Left lobe of liver (tissue), 2 donors: ENCODE measurements at regions not wholly inside any gene's neighbourhood (a gene's known extent, or its start where the extent isn't known, plus 50 kb on each side); places are given as distances from the start of the nearest gene placed in this dataset.
"Not testable (repeated sequence)": the region's sequence is repeated elsewhere in the genome, so short reads cannot be mapped to it uniquely, and the experiment has no call there.

Experiments used
- ATAC-seq: fragments of 200-7000 bp; cut with Tn5 transposase; one replicate; pipeline ENCODE4 v1.9.1; 2020; ENCODE audit warnings: mild to moderate bottlenecking, moderate library complexity
- DNase-seq: peaks from one replicate; pipeline ENCODE4 v3.0.0-alpha.2; 2020; ENCODE audit warnings: low spot score
- donor health status: DM: no; HTN: no; CAD: no; lungs with moderate emphysema.
- donor health status: DM: no; HTN: yes; CAD: no.

DNA sequence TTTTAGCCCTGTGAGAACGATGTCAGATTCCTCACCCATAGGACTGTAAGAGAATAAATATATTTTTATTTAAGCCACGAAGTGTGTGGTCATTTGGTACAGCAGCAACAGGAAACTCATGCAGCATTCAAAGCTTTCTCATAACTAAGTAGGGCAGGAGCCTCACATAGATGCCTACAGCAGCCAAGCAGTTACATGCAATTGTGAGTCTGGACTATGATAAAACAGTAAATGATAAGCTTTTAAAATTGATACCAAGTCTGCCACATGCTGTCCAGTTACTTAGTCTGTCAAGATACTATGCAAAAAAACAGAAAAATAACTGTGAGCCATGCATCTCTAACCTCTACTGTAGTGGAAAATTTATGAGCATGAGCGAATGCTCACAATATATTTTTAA is 359.6 kb downstream of the HS3ST1 start:
- ATAC-seq (no peak), DNase-seq (no peak)

DNA sequence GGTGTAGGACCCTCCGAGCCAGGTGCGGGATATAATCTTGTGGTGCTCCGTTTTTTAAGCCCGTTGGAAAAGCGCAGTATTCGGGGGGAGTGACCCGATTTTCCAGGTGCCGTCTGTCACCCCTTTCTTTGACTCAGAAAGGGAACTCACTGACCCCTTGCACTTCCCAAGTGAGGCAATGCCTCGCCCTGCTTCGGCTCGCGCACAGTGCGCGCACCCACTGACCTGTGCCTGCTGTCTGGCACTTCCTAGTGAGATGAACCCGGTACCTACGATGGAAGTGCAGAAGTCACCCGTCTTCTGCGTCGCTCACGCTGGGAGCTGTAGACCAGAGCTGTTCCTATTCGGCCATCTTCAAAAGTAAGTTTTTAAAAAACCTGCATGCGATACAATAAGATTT is 362.1 kb downstream of the HS3ST1 start:
- ATAC-seq, DNase-seq: not testable (repeated sequence)

DNA sequence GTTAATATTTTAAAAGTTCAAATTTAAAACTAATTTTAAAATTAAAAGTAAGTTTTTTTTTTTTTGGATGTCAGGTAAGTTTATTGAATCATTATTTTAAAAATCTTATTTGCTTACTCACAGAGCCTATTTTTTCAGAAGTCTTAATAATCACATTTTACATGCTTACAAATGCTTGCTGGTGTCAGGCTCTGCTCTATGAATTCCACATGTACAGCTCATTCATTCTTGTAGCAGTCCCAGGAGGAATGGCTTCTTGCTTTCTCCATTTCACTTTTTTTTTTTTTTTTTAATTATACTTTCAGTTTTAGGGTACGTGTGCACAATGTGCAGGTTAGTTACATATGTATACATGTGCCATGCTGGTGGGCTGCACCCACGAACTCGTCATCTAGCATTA is 368.1 kb downstream of the HS3ST1 start:
- ATAC-seq, DNase-seq: not testable (repeated sequence)

DNA sequence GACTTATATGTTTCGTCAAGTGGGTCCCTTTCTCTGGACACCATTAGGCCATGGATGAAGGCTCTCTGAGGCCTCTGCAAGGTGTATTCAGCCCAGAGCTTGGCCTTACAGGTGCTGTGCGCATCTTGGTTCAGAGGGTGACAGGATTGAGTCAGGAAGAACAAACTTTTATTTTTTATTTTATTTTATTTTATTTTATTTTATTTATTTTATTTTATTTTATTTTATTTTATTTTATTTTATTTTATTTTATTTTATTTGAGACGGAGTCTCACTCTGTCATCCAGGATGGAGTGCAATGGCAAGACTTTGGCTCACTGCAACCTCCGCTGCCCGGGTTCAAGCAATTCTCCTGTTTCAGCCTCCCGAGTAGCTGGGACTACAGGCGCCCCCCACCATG is 370.4 kb upstream of the CLNK start:
- DNase-seq = not testable (repeated sequence)

DNA sequence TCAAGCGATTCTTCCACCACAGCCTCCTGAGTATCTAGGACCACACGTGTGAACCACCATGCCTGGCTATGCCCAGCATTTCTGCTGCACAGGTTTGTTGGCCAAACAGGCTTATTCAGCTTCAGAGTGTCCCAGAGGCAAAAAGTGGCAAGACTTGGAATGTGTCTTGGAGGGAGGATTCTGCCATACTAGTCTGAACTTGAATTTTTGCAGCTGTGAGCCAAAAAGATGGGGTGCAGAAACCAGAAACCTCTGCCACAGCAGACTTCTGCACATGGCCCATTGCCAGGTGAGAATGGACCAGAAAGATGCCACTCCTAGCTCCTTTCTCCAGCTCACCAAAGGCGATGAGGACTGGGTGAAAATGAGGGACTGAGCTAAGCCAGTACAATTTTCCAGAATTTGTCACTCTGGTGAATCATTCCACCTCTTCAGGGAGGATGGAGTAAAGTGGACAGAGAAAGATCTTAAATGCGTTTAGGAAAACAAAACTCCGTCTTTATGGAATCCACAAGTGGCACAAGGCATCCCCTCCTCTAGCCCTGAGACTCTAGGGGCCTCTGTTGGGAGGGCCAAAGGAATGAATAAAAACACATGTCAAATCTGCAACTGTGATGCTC is 369.1 kb upstream of the CLNK start:
- no peak for ATAC-seq
- no peak for DNase-seq

More for the DNA sequence above, 370.4 kb upstream of the CLNK start:
- ATAC-seq = not testable (repeated sequence)

DNA sequence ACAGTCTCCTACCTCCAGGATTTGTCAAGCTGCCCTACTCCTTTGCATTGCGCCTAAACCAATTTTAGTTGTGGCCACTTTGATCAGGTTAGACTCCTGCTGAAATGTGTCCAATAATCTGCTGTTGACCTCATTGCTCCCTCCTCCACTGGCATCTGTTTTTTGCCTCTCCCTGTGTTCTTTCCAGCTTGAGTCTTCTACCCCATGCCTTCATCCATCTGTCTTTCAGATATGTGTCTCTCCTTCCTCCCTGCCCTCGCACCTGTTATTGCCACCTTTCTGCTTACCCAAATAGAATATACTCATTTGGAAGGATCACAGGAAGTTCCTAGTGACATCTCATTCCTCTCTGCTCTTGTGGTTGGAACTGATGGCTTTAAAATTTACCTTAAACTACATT is 366.6 kb upstream of the CLNK start:
- DNase-seq = no peak
- no peak for ATAC-seq

DNA sequence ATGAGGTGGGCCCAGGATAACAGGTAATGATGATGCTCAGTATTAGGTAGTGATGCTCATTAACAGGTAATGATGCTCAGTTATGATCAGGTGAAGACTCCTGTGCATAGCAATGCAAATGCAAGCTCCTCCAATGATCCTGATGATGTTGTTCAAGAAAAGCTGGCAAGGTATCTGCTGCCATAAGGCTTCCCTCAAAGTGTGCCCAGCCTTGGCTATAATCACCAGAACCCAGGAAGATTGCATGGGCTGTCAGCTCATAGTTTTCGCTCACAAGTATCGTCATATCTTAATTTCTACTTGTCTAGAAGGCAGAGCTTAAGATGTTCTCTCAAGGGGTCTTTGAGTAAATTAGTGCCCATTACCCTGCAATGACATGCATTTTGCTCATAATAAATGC is 366.2 kb upstream of the CLNK start:
- no peak for DNase-seq
- ATAC-seq = no peak

DNA sequence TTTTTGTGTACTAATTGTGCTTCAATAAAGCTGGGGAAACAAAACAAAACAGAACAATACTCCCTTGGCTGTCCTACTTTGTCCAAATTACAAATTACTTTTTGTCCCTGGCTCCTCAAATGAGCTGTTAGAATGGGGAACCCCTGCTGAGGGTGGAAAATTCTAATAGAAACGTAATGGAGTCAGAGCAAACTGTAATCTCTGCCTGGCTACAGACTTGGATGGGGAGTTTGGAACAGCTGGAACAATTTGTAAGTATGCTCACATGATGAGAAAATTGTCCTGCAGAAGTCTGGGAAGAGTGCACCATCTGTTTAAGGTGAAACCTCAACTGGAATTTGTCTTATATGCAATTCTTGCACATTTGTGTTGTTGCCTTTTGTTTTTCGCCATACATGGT is 364.4 kb upstream of the CLNK start:
- DNase-seq = no peak
- no peak for ATAC-seq

DNA sequence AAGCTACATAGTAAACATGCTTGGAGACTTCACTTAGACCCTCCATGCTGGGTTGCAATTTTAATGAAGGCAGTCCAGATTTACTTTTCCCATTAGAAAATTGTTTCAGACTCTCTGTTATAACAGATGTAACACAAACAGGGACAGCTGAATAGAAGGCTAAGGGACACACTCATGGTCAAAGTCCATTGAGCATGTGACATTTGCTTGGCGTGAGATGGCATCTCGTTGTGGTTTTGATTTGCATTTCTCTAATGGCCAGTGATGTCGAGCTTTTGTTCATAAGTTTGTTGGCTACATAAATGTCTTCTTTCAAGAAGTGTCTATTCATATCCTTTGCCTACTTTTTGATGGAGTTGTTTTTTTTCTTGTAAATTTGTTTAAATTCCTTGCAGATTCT is 358.2 kb upstream of the CLNK start:
- DNase-seq = no peak
- peak; percentile 72 for ATAC-seq

DNA sequence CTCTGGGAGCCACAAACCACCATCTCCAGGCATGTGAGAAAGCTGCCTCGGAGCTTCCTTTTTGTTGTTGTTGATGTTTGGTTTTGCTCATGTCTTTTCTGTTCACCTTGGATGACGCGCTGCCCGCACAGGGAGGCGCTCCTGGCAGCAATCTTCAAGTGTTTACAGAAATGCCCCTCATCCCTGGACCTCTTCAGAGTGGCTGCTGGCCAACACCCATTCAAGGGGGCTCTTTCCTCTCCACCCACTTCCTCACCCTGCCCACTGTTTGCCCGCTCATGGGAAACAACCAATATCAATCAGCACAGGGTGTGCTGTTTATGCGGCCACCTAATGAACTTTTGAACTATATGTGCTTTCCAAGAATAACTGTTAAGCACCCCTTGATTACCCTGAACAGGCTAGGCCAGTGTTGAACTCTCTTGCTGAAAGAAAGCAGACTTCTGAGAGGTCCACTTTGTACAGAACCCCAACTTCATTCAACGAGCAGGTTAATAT is 355.1 kb upstream of the CLNK start:
- DNase-seq = no peak
- ATAC-seq = no peak

DNA sequence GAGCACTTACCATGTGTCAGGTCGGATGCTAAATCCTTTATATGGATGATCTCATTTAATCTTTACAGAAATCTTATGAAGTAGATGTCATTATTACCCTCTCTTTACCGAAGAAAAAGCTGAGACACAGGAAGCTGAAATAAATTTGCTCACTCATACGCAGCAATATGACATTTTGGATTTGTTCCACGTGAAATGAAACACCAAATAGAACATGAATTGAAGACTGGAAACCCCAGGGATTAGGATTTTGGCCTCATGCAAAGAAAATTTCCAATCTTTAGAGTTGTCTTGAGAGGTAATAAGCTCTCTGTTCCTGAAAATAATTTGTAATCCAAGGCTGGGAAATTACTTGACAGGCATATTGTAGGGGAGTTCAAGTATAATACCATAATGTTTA is 354.4 kb upstream of the CLNK start:
- ATAC-seq (no peak), DNase-seq (no peak)

DNA sequence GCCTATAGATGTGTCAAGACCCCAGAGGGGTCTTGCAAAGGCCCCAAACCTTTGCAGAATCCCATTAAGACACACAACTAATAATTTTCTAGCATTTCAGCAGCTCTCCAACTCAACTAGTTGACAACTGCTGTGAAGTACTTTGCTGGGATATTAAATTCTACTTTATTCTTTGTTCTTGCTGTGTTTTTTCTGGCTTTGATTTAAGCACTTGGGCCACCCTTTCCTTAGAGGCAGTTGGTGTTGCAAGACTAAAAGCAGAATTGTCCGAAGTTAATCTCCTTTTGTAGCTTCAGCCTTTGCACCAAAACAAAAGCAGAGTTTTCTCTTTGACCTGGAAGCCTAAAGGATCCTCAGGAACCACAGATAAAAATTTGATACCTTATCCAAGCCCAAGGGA is 353.1 kb upstream of the CLNK start:
- ATAC-seq (no peak), DNase-seq (no peak)

DNA sequence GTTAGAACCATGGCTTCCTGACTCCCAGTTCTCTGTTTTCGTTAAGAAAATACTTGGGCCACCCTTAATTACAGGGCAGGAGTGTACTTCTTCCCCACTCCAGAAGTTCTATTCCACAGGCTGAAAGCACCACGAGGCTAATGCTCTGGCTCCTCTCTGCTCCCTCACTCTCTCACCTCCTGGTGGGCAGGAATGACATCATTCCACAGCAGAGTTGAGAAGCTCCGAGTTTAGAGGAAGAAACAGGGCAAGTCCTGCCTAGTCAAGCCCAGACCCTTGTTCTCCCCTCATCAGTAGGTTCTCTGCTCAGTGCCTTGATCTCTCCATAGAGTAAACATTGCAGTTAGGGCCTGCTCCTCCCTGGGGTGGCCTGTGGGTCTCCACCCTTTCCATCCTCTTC is 343.8 kb upstream of the CLNK start:
- DNase-seq (no peak), ATAC-seq (no peak)

DNA sequence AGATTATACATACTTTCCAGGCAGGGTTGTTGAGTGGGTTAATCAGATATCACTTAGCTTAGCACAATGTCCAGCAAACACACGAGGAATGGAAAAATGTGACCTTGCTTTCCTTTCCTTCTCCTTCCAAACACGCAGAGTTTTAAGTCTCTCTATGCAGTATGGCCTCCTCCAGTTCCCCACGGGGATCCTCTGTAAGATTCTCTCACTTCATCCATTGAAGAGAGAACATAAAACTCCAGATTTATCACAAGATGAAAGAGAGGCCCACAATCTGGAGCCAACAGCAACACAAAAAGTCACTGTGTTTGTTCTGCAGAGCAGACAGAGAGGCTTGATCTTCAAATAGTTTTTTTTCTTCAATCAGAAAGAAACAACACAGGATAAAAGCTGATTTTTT is 336.8 kb upstream of the CLNK start:
- ATAC-seq = no peak
- no peak for DNase-seq

DNA sequence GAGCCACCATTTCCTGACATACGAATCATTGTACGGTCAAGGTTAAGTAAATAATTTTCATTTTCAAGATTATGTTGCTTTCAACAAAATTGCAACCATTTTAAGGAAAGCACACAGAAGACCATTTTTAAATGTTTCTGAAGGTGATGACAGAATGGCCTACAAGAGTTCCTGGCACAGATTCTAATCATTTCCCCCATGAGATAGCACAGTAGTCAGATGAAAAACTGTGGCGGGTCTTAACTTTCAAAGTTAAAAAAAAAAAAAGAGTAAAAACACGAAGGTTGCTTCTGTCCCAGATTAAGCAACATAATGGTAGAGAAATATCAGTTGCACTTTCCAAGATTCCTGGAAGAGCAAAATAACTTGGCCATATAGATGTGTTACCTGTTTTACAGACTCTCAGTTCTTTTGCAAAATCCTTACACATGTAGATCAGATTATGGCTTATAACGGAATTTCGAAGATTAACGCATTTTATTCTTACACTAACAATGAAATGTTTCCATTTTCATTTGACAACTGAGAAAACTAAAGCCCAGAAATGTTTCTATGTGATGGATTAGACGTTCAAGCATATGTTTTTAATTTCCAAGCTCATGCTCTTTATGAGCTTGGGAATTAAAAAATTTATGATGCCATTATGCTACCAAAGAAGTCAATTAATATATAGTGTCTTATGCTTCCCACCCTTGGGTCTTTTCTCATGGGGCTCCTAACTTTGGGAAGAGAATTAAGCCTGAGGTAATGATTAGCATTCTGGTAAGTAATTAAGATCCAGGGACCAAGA is 335.1 kb upstream of the CLNK start:
- ATAC-seq (no peak), DNase-seq (no peak)

DNA sequence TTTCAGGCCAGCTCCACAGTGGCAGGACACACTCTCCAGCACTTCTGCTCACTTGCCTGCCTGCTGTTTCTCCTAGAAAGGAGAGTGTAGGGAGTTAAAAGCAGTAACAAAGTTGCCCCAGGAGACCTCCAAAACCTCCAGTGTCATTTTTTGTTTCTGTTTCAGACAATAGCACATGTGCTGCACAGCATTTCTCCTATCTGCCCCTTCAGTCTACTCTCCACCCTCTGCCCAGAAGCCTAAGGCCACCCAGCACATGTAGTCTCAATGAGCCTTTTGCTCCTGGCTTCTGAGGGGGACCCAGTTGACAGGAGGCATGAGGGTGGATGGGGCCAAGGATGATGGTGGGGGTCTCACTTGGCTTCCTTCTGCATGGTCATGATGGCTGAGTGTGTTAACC is 329.6 kb upstream of the CLNK start:
- ATAC-seq = no peak
- no peak for DNase-seq

DNA sequence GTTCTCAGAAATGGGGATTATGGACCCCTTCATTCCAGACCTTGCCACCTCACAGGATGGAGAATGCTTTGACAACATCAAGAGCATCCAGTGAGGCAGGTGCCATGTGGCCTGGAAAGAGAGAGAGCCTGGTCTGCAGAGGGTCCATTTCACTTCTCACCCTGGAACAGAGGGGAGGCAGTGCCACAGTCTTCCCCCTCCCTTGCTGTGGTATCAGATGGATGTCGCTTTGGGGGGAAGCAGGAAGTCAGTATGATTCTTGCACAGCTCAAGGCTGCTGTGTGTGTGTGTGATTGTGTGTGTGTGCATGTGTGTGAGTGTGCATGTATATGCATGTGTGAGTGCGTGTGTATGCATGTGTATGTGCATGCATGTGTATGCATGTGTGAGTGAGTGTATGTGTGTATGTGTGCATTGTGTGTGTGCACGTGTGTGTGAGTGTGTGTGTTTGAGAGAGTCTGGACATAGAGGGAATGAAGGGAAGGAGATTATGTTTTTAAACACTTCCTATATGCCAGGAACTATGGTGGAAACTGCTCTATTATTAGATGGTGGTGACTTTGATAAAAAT is 328.6 kb upstream of the CLNK start:
- ATAC-seq (no peak), DNase-seq (no peak)

DNA sequence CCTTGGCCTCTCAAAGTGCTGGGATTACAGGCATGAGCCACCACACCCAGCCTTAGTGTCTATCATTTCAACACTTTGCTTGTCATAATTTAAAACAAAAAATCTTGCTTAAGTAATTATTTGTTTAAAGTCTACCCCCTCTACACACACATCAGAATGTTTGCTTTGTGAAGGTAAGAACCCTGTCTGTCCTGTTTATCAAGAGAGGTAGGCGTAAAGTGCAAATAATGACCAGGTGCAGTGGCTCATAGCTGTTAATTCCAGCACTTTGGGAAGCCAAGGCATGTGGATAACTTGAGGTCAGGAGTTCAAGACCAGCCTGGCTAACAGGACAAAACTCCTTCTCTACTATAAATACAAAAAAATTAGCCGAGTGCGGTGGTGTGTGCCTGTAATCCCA is 326.7 kb upstream of the CLNK start:
- DNase-seq = no peak
- no peak for ATAC-seq

DNA sequence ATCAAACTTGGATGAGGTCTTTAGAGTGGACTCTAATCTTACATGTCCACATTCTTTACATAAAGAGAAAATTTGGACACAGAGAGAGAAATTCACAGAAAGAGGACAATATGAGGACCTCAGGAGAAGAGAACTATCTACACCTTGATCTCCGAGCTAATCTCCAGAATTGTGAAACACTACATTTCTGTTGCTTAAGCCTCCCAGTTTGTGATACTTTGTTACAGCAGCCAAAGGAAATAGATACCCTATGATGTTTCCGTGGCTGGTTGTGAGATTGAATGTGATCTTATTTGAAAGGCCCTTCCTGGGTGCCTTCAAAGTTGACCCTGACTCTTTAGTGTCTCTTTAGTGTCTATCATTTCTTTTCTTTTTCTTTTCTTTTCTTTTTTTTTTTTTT is 326.1 kb upstream of the CLNK start:
- no peak for DNase-seq
- no peak for ATAC-seq

DNA sequence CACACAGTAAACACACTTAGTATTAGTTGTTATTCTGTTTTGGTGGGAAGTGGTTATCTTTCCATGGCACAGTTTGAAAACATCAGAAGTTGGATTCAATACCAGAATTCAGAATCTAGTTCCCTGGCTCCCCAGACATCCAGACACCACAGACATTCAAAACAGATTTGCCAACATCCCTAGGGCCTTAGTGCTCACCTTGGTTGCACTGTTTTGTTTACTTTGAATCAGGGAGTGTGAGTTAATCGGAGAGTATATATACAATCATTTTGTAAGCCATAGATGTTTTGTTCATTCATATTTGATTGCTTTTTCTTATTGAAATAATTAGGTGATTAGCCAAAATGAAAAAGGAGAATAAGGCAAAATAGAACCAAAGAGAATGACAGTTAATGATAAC is 324.7 kb upstream of the CLNK start:
- ATAC-seq (no peak), DNase-seq (no peak)

DNA sequence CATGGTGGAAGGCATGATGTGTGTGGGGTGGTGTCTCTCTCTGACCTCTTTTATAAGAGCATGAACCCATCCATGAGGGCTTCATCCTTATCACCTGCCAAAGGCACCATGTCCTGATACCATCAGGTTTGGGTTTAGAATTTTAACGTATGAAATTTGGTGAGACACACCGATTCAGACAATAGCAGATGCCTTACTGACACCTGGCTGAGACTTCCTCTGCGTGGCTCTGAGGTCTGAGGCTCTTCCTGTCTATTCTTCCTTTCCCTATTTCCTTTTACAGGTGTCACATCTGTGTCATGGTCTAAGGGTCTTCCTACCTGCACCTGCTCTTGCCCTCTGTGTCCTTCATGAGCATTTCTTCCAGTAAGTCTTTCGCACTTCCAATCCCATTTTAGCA is 320.7 kb upstream of the CLNK start:
- DNase-seq = no peak
- no peak for ATAC-seq

DNA sequence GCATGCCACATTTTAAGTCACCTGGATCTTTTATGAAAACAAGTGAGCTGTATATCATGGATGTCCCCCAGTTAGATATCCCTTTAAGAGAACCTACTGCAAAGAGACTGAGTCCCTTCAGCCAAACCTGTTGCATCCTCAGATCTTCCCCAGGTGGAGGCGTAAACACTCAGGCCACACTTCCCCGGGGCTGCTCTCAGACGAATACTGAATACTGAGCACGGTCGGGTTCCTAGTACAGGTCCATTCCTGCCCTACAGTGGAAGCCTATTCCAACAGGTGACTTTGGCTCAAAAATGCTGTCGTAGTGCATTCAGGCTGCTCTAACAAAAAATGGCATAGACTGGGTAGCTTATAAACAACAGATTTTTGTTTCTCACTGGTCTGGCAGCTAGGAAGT is 320.2 kb upstream of the CLNK start:
- ATAC-seq = no peak
- DNase-seq = no peak
